ENCODE measurements at regions not wholly inside any gene's neighbourhood (a gene's known extent, or its start where the extent isn't known, plus 50 kb on each side); places are given as distances from the start of the nearest gene placed in this dataset.

DNA sequence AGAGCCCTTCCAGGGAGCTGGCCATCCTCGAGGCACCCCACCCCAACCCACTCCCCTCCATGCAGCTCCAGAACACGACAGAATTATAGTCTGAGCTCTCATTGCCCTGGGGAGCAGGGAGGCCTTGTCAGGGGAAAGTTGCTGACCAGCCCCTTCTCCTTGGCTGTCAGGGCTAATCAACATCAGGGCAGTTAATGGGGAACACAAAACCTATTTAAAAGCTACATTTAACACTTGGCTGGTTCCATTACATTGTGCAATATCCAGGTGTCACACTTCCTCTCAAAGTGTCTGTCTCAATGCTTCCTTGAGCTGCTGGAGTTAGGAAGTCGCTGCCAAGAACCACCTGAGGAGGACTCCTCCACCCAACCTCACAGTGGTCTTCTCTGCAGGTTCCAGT is 111.8 kb upstream of the GRIK3 start:
- TF ChIP-seq EZH2phosphoT487 (IDR thresholded peaks at IDR 0.05; ENCODE audit: insufficient read depth, low read depth) = no peak
- no peak for TF ChIP-seq EZH2 (IDR thresholded peaks at IDR 0.05; ENCODE audit: insufficient read depth, poor library complexity, severe bottlenecking)
